A549 (cell line): ENCODE measurements at regions not wholly inside any gene's neighbourhood (a gene's known extent, or its start where the extent isn't known, plus 50 kb on each side); places are given as distances from the start of the nearest gene placed in this dataset.

Source experiments
- CBX2 ChIP-seq: fragments of 200-600 bp; sonication (generic); IDR thresholded peaks from 2 replicates; pipeline ENCODE4 v1.6.1; 2016; ENCODE audit warnings: low read depth, mild to moderate bottlenecking, borderline replicate concordance
- HOXB13 ChIP-seq: fragments of 250-450 bp; sonication (Bioruptor Pico); IDR thresholded peaks from 2 replicates; pipeline ENCODE4 v1.5.0; 2020; ENCODE audit warnings: low read depth, mild to moderate bottlenecking, moderate library complexity
- POLR2A ChIP-seq: IDR thresholded peaks from 2 replicates; pipeline ENCODE4 v1.6.1; 2012; ENCODE audit warnings: mild to moderate bottlenecking, low read length
- TF ChIP-seq, protein P1 (sequence below): fragments of 150-350 bp; IDR thresholded peaks from 2 replicates; pipeline ENCODE4 v1.6.1; 2014; ENCODE audit warnings: low read depth, mild to moderate bottlenecking, low read length
- TF ChIP-seq, protein P2 (sequence below): IDR thresholded peaks from 2 replicates; pipeline ENCODE4 v1.6.1; 2012; ENCODE audit warnings: low read depth, borderline replicate concordance
- TF ChIP-seq, protein P3 (sequence below): fragments of 250-450 bp; sonication (Bioruptor Pico); IDR thresholded peaks from 2 replicates; pipeline ENCODE4 v1.5.0; 2020; ENCODE audit warnings: low read depth, mild to moderate bottlenecking, moderate library complexity

DNA sequence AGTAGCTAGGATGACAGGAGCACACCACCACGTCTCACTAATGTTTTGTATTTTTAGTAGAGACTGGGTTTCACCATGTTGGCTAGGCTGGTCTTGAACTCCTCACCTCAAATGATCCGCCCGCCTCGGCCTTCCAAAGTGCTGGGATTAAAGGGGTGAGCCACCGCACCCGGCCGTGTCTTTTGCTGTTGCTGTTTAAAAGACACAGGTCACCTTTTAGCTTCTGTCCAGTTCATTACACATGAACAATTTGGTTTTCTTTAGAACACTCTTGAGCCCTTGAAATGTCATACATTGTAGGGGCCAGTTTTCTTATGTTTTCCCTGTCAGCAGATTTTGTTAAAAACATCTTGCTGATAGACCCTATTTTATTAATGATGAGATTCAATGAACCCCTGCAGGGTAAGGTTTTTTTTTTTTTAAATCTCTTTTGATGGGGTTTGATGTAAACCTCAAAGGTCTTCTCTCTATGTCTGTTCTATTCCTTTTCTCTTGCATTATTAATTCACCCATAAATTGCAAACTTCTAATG is 61.0 kb upstream of the AGPS start:
- TF ChIP-seq HOXB13 (CRISPR knock-in tag) (no peak), POLR2A (no peak), CBX2 (no peak)
- TF ChIP-seq, protein P1, sequence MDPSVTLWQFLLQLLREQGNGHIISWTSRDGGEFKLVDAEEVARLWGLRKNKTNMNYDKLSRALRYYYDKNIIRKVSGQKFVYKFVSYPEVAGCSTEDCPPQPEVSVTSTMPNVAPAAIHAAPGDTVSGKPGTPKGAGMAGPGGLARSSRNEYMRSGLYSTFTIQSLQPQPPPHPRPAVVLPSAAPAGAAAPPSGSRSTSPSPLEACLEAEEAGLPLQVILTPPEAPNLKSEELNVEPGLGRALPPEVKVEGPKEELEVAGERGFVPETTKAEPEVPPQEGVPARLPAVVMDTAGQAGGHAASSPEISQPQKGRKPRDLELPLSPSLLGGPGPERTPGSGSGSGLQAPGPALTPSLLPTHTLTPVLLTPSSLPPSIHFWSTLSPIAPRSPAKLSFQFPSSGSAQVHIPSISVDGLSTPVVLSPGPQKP: no peak
- TF ChIP-seq, protein P2, sequence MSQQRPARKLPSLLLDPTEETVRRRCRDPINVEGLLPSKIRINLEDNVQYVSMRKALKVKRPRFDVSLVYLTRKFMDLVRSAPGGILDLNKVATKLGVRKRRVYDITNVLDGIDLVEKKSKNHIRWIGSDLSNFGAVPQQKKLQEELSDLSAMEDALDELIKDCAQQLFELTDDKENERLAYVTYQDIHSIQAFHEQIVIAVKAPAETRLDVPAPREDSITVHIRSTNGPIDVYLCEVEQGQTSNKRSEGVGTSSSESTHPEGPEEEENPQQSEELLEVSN: no peak
- TF ChIP-seq, protein P3, sequence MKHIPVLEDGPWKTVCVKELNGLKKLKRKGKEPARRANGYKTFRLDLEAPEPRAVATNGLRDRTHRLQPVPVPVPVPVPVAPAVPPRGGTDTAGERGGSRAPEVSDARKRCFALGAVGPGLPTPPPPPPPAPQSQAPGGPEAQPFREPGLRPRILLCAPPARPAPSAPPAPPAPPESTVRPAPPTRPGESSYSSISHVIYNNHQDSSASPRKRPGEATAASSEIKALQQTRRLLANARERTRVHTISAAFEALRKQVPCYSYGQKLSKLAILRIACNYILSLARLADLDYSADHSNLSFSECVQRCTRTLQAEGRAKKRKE (CRISPR knock-in tag): no peak
